ENCODE measurements at regions not wholly inside any gene's neighbourhood (a gene's known extent, or its start where the extent isn't known, plus 50 kb on each side); places are given as distances from the start of the nearest gene placed in this dataset.

DNA sequence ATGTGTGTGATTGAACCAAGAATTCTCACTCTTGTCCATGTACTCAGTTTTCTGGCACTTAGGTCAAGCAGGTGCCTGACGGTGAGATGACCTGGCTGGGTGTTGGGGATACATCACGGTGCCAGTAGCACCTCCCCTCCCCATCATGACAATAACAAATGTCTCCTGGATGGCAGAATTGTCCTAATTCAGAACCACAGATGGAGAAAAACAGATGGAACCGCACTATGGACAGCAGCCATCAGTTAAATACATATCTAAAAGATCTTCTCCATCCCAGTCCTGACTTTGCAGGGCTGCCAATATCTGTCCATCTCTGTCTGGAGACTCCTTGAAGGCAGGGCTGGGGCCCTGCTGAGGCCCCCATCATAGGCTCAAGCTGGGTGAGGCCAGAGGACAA lies 126.9 kb downstream of the PTPRS start:
- Histone ChIP-seq H3K36me3 (peaks cover 0 to 15% (median 5%) of the 10 kb centered on the region in 4 donors), H3K4me3 (no peak overlapping the region), H3K9me3 (no peaks in the 10 kb centered on the region), H3K4me1 (no peaks in the 10 kb centered on the region), H3K27me3 (no peaks in the 10 kb centered on the region), H3K27ac (no peak overlapping the region)
- 81% methylated on average over 3 of the region's 3 CpGs; no CpG with 5 or more reads in 1 of the 2 donors for WGBS, 2 donors (ENCODE audit: low coverage in 1 of 2)
- no peak for DNase-seq
- intact Hi-C loops (cut with DNase I; ENCODE audit: low total_unique reads), result loop anchor here (10.0 kb wide), 1 partner anchor 361 kb away; no protein-coding TSS in a partner anchor
- in situ Hi-C loops (cut with MboI; ENCODE audit: low pct_ligation_motif_present in 1 of 4, low pct_unique_long_range_greater_than_20kb in 1 of 4, low sequenced_read_pairs in 3 of 4), result no loop called here
- TF ChIP-seq EP300 (IDR thresholded peaks at IDR 0.05; ENCODE audit: low read depth), result no peak
- TF ChIP-seq, protein P1, sequence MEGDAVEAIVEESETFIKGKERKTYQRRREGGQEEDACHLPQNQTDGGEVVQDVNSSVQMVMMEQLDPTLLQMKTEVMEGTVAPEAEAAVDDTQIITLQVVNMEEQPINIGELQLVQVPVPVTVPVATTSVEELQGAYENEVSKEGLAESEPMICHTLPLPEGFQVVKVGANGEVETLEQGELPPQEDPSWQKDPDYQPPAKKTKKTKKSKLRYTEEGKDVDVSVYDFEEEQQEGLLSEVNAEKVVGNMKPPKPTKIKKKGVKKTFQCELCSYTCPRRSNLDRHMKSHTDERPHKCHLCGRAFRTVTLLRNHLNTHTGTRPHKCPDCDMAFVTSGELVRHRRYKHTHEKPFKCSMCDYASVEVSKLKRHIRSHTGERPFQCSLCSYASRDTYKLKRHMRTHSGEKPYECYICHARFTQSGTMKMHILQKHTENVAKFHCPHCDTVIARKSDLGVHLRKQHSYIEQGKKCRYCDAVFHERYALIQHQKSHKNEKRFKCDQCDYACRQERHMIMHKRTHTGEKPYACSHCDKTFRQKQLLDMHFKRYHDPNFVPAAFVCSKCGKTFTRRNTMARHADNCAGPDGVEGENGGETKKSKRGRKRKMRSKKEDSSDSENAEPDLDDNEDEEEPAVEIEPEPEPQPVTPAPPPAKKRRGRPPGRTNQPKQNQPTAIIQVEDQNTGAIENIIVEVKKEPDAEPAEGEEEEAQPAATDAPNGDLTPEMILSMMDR (IDR thresholded peaks at IDR 0.05), result no peak
- no peak for TF ChIP-seq POLR2AphosphoS5 (IDR thresholded peaks at IDR 0.05)
- TF ChIP-seq POLR2A (IDR thresholded peaks at IDR 0.05), result no peak

DNA sequence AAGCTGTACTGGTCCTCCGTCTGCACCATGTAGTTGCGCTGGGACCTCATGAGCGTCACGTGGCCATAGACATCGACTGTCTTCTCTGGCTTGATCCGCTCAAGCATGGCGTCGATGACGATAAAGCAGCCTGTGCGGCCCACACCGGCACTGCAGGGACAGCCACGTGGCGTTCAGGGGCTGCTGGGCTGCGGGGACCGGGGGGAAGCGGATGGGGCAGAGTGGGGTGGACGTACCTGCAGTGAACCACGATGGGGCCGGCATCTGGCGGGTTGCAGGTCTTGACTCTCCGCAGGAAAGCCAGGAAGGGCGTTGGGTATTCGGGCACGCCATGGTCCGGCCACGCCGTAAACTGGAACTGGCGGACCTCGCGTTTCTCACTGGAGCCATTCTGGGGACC lies 128.5 kb downstream of the PTPRS start:
- Histone ChIP-seq H3K36me3 (peaks cover 0 to 9% (median 0%) of the 10 kb centered on the region in 4 donors), H3K27ac (no peak overlapping the region), H3K27me3 (no peaks in the 10 kb centered on the region), H3K4me3 (no peak overlapping the region), H3K4me1 (no peaks in the 10 kb centered on the region), H3K9me3 (no peaks in the 10 kb centered on the region)
- 92% methylated on average over 30 of the region's 30 CpGs; no CpG with 5 or more reads in 1 of the 2 donors for WGBS, 2 donors (ENCODE audit: low coverage in 1 of 2)
- intact Hi-C loops (cut with DNase I; ENCODE audit: low total_unique reads) (loop anchor here (10.0 kb wide), 1 partner anchor 363 kb away; no protein-coding TSS in a partner anchor), in situ Hi-C loops (cut with MboI; ENCODE audit: low pct_ligation_motif_present in 1 of 4, low pct_unique_long_range_greater_than_20kb in 1 of 4, low sequenced_read_pairs in 3 of 4) (no loop called here)
- TF ChIP-seq EP300 (IDR thresholded peaks at IDR 0.05; ENCODE audit: low read depth) (no peak), POLR2AphosphoS5 (IDR thresholded peaks at IDR 0.05) (no peak), POLR2A (IDR thresholded peaks at IDR 0.05) (no peak)
- TF ChIP-seq, protein P1 (IDR thresholded peaks at IDR 0.05), result no peak
- no peak for DNase-seq

DNA sequence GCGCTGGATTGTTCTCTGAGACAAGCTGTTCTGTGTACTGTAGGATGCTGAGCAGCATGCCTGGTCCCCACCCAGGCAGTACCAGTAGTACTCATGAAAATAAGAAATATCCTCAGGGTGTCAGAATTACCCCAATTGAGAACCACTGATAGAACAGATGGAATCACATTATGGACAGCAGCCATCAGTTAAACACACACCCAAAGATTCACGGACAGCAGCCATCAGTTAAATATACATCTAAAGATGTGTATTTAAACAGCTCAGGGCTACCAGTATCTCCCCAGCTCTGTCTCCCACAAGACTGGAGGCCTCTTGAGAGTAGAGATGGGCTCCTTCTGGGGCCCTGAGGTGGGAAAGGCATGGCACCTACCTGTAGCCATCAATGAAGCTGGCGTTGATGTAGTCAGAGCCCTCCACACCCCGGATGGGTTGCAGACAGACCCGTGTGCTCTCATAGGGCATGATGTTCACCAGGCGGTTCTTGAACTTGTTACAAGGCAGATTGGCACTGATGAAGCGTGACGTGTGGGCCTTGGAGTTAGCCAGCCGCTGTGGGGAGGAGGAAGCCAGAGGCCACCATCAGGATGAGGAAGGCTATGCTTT lies 129.3 kb downstream of the PTPRS start:
- 94% methylated on average over 9 of the region's 9 CpGs; no CpG with 5 or more reads in 1 of the 2 donors for WGBS, 2 donors (ENCODE audit: low coverage in 1 of 2)

DNA sequence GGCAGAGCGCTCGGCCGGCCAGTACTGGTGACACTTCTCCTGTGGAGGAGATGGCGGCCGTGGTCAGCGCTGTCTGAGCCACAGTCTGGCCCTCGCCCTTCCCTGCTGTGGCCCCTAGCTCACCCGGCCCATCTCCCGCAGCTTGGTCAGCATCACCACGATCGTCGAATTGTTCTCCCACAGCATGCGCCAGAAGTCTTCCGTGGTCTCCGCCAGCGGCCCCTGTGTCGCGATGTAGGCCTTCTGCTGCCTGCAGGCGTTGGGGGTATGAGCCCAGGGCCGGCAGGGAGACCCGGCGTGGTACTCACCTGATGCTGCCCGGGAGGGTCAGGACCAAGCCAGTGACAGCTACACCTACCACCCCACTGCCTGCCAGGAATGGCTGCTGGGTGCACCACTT lies 130.1 kb downstream of the PTPRS start:
- Histone ChIP-seq H3K27ac (no peak overlapping the region), H3K27me3 (no peaks in the 10 kb centered on the region), H3K36me3 (peaks cover 0 to 9% (median 0%) of the 10 kb centered on the region in 4 donors), H3K4me3 (no peak overlapping the region), H3K9me3 (no peaks in the 10 kb centered on the region), H3K4me1 (no peaks in the 10 kb centered on the region)
- WGBS, 2 donors (ENCODE audit: low coverage in 1 of 2), result 90% methylated on average over 23 of the region's 23 CpGs; no CpG with 5 or more reads in 1 of the 2 donors
- DNase-seq, result no peak
- intact Hi-C loops (cut with DNase I; ENCODE audit: low total_unique reads), result loop anchor here (10.0 kb wide), 1 partner anchor 364 kb away; no protein-coding TSS in a partner anchor
- no peak for TF ChIP-seq EP300 (IDR thresholded peaks at IDR 0.05; ENCODE audit: low read depth)
- TF ChIP-seq, protein P1 (IDR thresholded peaks at IDR 0.05), result no peak
- in situ Hi-C loops (cut with MboI; ENCODE audit: low pct_ligation_motif_present in 1 of 4, low pct_unique_long_range_greater_than_20kb in 1 of 4, low sequenced_read_pairs in 3 of 4), result no loop called here

More for the DNA sequence above, 129.3 kb downstream of the PTPRS start:
- no peaks in the 10 kb centered on the region for H3K9me3 ChIP-seq
- in situ Hi-C loops (cut with MboI; ENCODE audit: low pct_ligation_motif_present in 1 of 4, low pct_unique_long_range_greater_than_20kb in 1 of 4, low sequenced_read_pairs in 3 of 4), result no loop called here
- no peak overlapping the region for H3K27ac ChIP-seq
- H3K4me1 ChIP-seq, result no peaks in the 10 kb centered on the region
- no peaks in the 10 kb centered on the region for H3K27me3 ChIP-seq
- no peak overlapping the region for H3K4me3 ChIP-seq
- no peak for TF ChIP-seq POLR2A (IDR thresholded peaks at IDR 0.05)
- no peak for TF ChIP-seq EP300 (IDR thresholded peaks at IDR 0.05; ENCODE audit: low read depth)
- TF ChIP-seq, protein P1 (IDR thresholded peaks at IDR 0.05), result no peak
- intact Hi-C loops (cut with DNase I; ENCODE audit: low total_unique reads), result loop anchor here (10.0 kb wide), 1 partner anchor 363 kb away; no protein-coding TSS in a partner anchor
- H3K36me3 ChIP-seq, result peaks cover 0 to 9% (median 0%) of the 10 kb centered on the region in 4 donors
- no peak for DNase-seq

All from transverse colon (tissue), 4 donors.